Aorta (tissue), 5 donors: ENCODE measurements at regions not wholly inside any gene's neighbourhood (a gene's known extent, or its start where the extent isn't known, plus 50 kb on each side); places are given as distances from the start of the nearest gene placed in this dataset.

Experiments
- ATAC-seq: fragments of 200-7000 bp; cut with Tn5 transposase; one replicate; pipeline ENCODE4 v1.9.1; 2022; ENCODE audit warnings: moderate library complexity; ENCODE audit not compliant: low FRiP score
- DNase-seq, 2 donors: peaks; one replicate each; pipeline ENCODE4 v3.0.0-alpha.2; 2020
- H3K27ac ChIP-seq, 2 donors: one replicate each; pipeline ENCODE4 v1.5.1; 2013; ENCODE audit warnings: low read length in 2 of 2, mild to moderate bottlenecking in 2 of 2, moderate library complexity in 2 of 2, control low read depth in 1 of 2, inconsistent platforms in 1 of 2, low read depth in 1 of 2
- H3K27me3 ChIP-seq, 2 donors: one replicate each; pipeline ENCODE4 v1.6.1; 2013; ENCODE audit warnings: control low read depth in 1 of 2, low read length in 1 of 2, mild to moderate bottlenecking in 1 of 2, moderate library complexity in 1 of 2; ENCODE audit not compliant: insufficient read depth in 2 of 2, control insufficient read depth in 1 of 2
- H3K36me3 ChIP-seq, 2 donors: one replicate each; pipeline ENCODE4 v1.6.1; 2013; ENCODE audit warnings: control low read depth in 1 of 2, low read length in 1 of 2, mild to moderate bottlenecking in 1 of 2; ENCODE audit not compliant: insufficient read depth in 2 of 2, control insufficient read depth in 1 of 2
- H3K4me1 ChIP-seq, 2 donors: one replicate each; pipeline ENCODE4 v1.6.1; 2013; ENCODE audit warnings: low read length in 2 of 2, control low read depth in 1 of 2, mild to moderate bottlenecking in 1 of 2, moderate library complexity in 1 of 2; ENCODE audit not compliant: insufficient read depth in 2 of 2, control insufficient read depth in 1 of 2
- H3K4me3 ChIP-seq, 2 donors: one replicate each; pipeline ENCODE4 v1.5.1; 2013; ENCODE audit warnings: low read length in 2 of 2, control low read depth in 1 of 2, mild to moderate bottlenecking in 1 of 2
- H3K9me3 ChIP-seq: one replicate; pipeline ENCODE4 v1.6.1; 2013; ENCODE audit warnings: mild to moderate bottlenecking, low read length; ENCODE audit not compliant: control insufficient read depth
- WGBS, 2 donors: extraction: QIAGEN DNeasy Blood & Tissue Kit; methylation state at CpG; one replicate each; pipeline ENCODE4 v1.1.7; 2013; 5-methylcytosine and 5-hydroxymethylcytosine counted together
- intact Hi-C, 2 donors: fragments of 100-400 bp; cut with DNase I; formaldehyde crosslinking; loops; one replicate each; pipeline versions ENCODE4 v1.14.2 to v1.15.0; 2022
- donor health status: healthy with polysubstance abuse.
- donor health status: Bipolar disorder and iron deficiency.
- donor health status: DM: no; HTN: no; CAD: no.
- donor health status: DM: no; HTN: no; CAD: no.
- donor health status: DM: yes; HTN: yes; CAD: no.

DNA sequence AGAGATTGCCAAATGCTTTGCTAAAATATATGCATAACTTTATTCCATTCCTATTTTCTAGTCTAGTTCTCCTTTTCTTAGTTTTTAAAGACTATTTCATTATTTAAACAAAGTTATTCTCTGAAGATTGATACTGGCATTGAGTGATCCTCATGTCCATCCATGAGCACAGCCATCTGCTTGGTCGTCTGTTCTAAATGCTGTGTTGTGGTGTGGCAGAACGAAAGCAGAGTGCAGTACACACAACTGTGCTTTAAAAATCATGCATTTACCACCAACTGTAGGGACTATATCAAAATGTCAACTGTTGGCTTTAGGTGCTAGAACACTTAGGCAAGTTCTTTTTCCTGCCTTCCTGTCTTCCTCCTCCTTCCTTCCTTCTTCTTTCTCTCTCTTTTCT lies 226.6 kb downstream of the ACKR3 start:
- no peak overlapping the region for H3K4me3 ChIP-seq
- H3K4me1 ChIP-seq: no peaks in the 10 kb centered on the region
- no peaks in the 10 kb centered on the region for H3K36me3 ChIP-seq
- intact Hi-C loops: loop anchor here (5.0 to 10.0 kb wide), 2 partner anchors 89 to 154 kb away; no protein-coding TSS in a partner anchor
- 92 to 95% methylated on average over 2 of the region's 2 CpGs for WGBS, 2 donors
- no peak overlapping the region for H3K27ac ChIP-seq
- ATAC-seq (no peak), DNase-seq (no peak)
- no peaks in the 10 kb centered on the region for H3K27me3 ChIP-seq
- no peaks in the 10 kb centered on the region for H3K9me3 ChIP-seq

DNA sequence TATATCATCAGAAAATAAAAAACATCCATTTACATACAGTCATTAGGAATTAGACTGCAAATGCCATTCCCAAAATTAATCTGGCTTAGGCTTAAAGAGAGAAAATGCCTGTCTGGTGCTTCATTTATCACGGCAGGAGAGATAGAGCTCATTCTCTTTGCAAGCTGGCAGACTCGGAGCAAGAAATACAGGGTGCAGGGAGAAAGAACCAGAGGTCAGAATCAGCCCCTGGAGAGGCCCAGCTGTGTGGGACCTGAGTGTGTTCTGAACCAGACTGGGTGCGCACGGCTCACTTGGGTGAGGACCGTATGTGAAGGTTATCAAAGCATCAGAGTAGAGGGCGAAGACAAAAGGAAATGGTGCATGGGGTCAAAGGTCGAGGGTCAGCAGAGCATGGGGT lies 227.8 kb downstream of the ACKR3 start:
- WGBS, 2 donors: 80 to 82% methylated on average over 7 of the region's 7 CpGs
- Histone ChIP-seq H3K9me3 (no peaks in the 10 kb centered on the region), H3K4me1 (no peaks in the 10 kb centered on the region), H3K36me3 (no peaks in the 10 kb centered on the region), H3K27me3 (no peaks in the 10 kb centered on the region), H3K4me3 (no peak overlapping the region), H3K27ac (no peak overlapping the region)
- intact Hi-C loops: loop anchor here (5.0 to 10.0 kb wide), 2 partner anchors 87 to 155 kb away; no protein-coding TSS in a partner anchor
- DNase-seq (no peak), ATAC-seq (no peak)

DNA sequence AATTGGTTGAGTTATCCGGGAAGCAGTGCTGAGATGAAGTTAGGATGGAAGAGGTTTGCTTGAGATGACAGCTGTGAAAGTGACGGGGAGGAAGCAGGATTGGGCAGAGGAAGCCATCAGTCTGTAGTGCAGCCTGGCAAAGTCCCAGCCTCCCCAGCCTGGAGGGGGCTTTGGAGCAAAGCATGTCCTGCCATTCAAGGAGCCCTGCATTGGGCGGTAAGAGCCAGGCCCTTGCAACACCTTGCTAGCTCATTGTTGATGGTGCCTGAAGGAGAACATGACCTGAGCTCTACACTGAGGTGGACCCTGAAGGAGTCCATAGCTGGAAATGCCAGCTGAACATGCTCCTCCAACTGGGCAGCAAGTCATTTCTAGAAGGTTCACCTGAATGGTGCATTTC lies 228.9 kb downstream of the ACKR3 start:
- no peaks in the 10 kb centered on the region for H3K27me3 ChIP-seq
- H3K36me3 ChIP-seq: no peaks in the 10 kb centered on the region
- ATAC-seq (no peak), DNase-seq (no peak)
- no peak overlapping the region for H3K4me3 ChIP-seq
- no peaks in the 10 kb centered on the region for H3K4me1 ChIP-seq
- H3K27ac ChIP-seq: no peak overlapping the region
- intact Hi-C loops: loop anchor here (5.0 to 10.0 kb wide), 2 partner anchors 86 to 156 kb away; no protein-coding TSS in a partner anchor
- WGBS, 2 donors: 97% methylated on average over 3 of the region's 3 CpGs
- H3K9me3 ChIP-seq: no peaks in the 10 kb centered on the region

DNA sequence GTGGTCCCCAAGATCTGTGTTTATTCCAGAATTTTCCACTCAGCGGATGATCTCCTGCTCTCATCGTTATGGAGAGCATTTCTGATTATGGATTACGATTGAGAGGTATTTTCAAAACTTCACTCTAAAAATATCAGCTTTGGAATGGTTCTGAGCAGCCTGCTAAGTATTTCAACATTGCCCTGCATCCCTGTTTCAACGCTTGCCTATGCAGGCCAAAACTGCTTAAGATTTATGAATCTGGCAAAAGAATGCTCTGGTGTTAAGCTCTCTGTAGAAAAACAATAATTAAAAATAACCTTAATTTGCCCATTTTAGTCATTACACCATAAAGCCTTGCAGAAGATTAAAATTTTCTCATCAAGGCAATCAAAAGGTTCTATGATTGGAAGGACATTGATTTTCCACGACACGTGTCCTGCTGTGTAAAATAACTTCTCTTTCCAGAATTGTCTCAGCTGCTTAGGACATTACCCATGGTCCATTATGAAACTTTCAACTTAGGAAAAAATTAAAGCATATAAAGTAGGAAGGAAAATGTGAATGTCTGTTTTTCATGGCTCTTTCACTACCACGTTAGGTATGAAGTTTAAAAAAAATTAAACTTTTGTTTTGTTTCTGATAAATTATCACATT lies 229.9 kb downstream of the ACKR3 start:
- peak; percentile 64 for ATAC-seq

DNA sequence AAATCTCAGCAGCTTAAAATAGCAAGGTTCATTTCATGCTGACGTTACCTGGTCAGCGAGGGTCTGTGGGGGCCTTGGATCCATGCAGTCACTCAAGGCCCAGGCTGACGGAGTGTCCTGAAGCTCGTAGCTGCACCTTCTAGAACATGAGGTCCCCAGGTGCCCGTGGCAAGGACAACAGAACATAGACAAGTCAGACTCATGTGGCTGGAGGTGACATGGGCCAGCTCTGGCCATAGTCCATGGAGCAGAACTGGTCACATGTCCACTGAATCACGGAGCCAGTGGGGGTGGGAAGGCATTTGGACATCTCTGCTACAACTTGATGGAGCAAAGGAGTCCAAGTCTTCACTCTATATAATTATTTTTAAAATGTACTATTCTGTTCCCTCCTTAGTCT lies 233.2 kb downstream of the ACKR3 start:
- no peaks in the 10 kb centered on the region for H3K4me1 ChIP-seq
- no peaks in the 10 kb centered on the region for H3K36me3 ChIP-seq
- peaks cover 2% of the 10 kb centered on the region for H3K9me3 ChIP-seq
- 60 to 68% methylated on average over 6 of the region's 6 CpGs for WGBS, 2 donors
- H3K27me3 ChIP-seq: no peaks in the 10 kb centered on the region
- ATAC-seq (no peak), DNase-seq (peak in 1 of 2 donors; percentile 76)
- no peak overlapping the region for H3K4me3 ChIP-seq
- intact Hi-C loops: loop anchor here in 1 of 2 donors (10.0 kb wide), 1 partner anchor 82 kb away; no protein-coding TSS in a partner anchor
- no peak overlapping the region for H3K27ac ChIP-seq

More for the DNA sequence above, 229.9 kb downstream of the ACKR3 start:
- H3K27me3 ChIP-seq: no peaks in the 10 kb centered on the region
- H3K36me3 ChIP-seq: no peaks in the 10 kb centered on the region
- no peaks in the 10 kb centered on the region for H3K4me1 ChIP-seq
- no peak overlapping the region for H3K27ac ChIP-seq
- no peak overlapping the region for H3K4me3 ChIP-seq
- DNase-seq: no peak
- H3K9me3 ChIP-seq: no peaks in the 10 kb centered on the region
- intact Hi-C loops: loop anchor here (5.0 to 10.0 kb wide), 2 partner anchors 85 to 157 kb away; no protein-coding TSS in a partner anchor
- WGBS, 2 donors: 5 to 6% methylated on average over 7 of the region's 7 CpGs

DNA sequence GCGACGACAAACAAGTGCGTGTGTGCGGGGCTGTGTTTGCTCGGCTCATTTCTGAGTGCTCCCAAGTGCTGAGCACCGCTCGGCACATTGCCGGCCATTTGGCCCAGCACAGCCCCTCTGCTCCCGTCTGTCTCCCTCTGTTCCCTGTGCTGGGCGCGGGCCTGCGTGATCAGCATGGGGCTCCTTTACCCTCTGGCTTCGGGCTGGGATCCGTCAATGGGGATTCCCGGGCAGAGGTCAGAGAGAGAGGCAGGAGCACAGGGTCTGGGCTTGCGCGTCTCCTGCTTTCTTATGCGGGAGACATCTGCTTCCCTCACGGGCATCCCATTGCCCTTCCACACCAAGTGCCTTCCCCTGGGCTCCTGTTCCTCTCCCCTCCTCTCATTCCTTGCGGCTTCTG lies 234.0 kb downstream of the ACKR3 start:
- DNase-seq (peak in 1 of 2 donors; percentile 68), ATAC-seq (no peak)
- peaks cover 2% of the 10 kb centered on the region for H3K9me3 ChIP-seq
- no peak overlapping the region for H3K4me3 ChIP-seq
- 88 to 92% methylated on average over 20 of the region's 20 CpGs for WGBS, 2 donors
- no peaks in the 10 kb centered on the region for H3K36me3 ChIP-seq
- intact Hi-C loops: loop anchor here in 1 of 2 donors (10.0 kb wide), 1 partner anchor 81 kb away; no protein-coding TSS in a partner anchor
- H3K4me1 ChIP-seq: no peaks in the 10 kb centered on the region
- no peak overlapping the region for H3K27ac ChIP-seq
- H3K27me3 ChIP-seq: no peaks in the 10 kb centered on the region

DNA sequence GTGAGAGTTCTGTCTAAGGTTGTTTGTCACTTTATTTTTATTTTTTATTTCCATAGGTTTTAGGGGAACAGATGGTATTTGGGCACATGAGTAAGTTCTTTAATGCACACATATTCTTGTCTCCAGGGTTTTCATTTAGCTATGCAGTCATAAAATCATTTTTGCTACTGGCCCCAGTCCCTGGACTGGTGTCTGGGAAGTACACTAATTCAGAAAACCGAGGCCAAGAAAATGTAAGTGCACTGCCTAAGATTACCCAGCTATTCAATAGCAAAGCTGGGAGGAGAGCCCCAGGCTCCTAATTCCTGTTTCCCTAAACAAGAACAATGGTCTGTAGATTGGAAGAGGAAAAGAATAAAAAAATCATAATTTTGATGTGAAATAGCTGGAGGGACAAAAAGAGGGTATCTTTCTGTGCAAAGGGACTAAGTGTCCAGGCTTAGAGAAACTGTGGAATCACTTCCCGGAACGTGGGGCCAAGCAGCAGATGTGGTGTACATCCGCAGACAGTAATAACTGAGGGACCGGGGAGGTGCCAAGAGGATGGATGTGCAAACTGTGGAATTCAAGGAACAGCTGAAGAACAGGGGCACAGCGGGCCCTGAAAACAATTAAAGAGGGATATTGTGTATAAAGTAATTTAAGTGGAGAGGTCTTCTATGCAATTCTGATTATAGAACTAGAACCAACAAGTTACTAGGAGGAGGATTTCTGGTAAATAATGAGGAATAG lies 236.3 kb downstream of the ACKR3 start:
- Histone ChIP-seq H3K36me3 (no peaks in the 10 kb centered on the region), H3K4me3 (no peak overlapping the region), H3K4me1 (no peaks in the 10 kb centered on the region), H3K27me3 (no peaks in the 10 kb centered on the region), H3K27ac (no peak overlapping the region), H3K9me3 (peaks cover 2% of the 10 kb centered on the region)
- WGBS, 2 donors: 71 to 77% methylated on average over 6 of the region's 6 CpGs
- no peak for ATAC-seq
- intact Hi-C loops: loop anchor here in 1 of 2 donors (10.0 kb wide), 1 partner anchor 79 kb away; no protein-coding TSS in a partner anchor
- peak in 1 of 2 donors; percentile 65 for DNase-seq

DNA sequence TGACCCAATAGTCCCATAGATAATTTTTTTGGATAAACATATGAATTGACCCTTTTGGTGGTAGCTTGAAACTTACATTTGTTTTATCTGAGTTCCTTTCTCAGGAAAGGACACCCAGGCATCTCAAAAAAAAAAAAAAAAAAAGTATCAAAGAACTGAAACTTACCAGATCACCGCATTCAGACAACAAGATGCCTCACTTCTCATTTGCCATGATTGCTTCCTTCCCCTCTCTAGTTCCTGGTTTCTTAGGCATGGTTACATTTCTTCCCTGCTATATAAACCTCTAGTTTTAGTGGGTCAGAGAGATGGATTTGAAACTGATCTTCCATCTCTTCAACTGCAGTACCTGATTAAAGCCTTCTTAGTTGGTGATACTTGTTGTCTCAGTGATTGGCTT lies 240.1 kb downstream of the ACKR3 start:
- H3K36me3 ChIP-seq: no peaks in the 10 kb centered on the region
- H3K4me3 ChIP-seq: no peak overlapping the region
- H3K27ac ChIP-seq: no peak overlapping the region
- intact Hi-C loops: loop anchor here in 1 of 2 donors (10.0 kb wide), 1 partner anchor 75 kb away; no protein-coding TSS in a partner anchor
- no peaks in the 10 kb centered on the region for H3K4me1 ChIP-seq
- WGBS, 2 donors: 96 to 98% methylated on average over 1 of the region's 1 CpG
- DNase-seq (no peak), ATAC-seq (no peak)
- H3K9me3 ChIP-seq: peaks cover 2% of the 10 kb centered on the region
- H3K27me3 ChIP-seq: no peaks in the 10 kb centered on the region
